Ovary (tissue), 7 donors: ENCODE measurements at regions not wholly inside any gene's neighbourhood (a gene's known extent, or its start where the extent isn't known, plus 50 kb on each side); places are given as distances from the start of the nearest gene placed in this dataset.

Source experiments
- DNase-seq, 5 donors: peaks; one replicate each; pipeline ENCODE4 v3.0.0-alpha.2; 2019 to 2020
- H3K27ac ChIP-seq, 2 donors: fragments of 200-600 bp; one replicate each; pipeline versions ENCODE4 v1.5.1 to v1.8.0; 2019 to 2022
- H3K27me3 ChIP-seq: fragments of 200-600 bp; one replicate; pipeline ENCODE4 v1.8.0; 2022
- H3K36me3 ChIP-seq: fragments of 200-600 bp; sonication (generic); one replicate; pipeline ENCODE4 v1.5.1; 2019
- H3K4me1 ChIP-seq: one replicate; pipeline ENCODE4 v1.8.1; 2013; ENCODE audit warnings: mild to moderate bottlenecking, moderate library complexity; ENCODE audit not compliant: insufficient read depth
- H3K4me3 ChIP-seq: fragments of 200-600 bp; sonication (generic); one replicate; pipeline ENCODE4 v1.5.1; 2017
- H3K9me3 ChIP-seq, 2 donors: fragments of 200-600 bp in 1 of 2; sonication (generic) in 1 of 2; one replicate each; pipeline versions ENCODE4 v1.5.1 to v1.8.1; 2013 to 2019; ENCODE audit warnings: mild to moderate bottlenecking in 1 of 2, moderate library complexity in 1 of 2
- CTCF ChIP-seq, 3 donors: fragments of 450-650 bp in 2 of 3; fragments of 200-600 bp in 1 of 3; IDR thresholded peaks; one replicate each; pipeline versions ENCODE4 v1.5.1 to v1.8.0; 2016 to 2022; ENCODE audit warnings: antibody characterized with exemption in 3 of 3, mild to moderate bottlenecking in 1 of 3
- EP300 ChIP-seq: sonication (generic); formaldehyde crosslinking; IDR thresholded peaks from one replicate; pipeline ENCODE4 v1.6.1; 2017; ENCODE audit warnings: antibody characterized with exemption
- POLR2A ChIP-seq: fragments of 450-650 bp; IDR thresholded peaks from one replicate; pipeline ENCODE4 v1.6.1; 2017; ENCODE audit warnings: antibody characterized with exemption, mild to moderate bottlenecking, moderate library complexity
- WGBS, 3 donors: extraction: QIAGEN DNeasy Blood & Tissue Kit in 1 of 3; methylation state at CpG; one replicate each; pipeline versions ENCODE4 v1.1.5 to v1.1.7; 2013 to 2017; 5-methylcytosine and 5-hydroxymethylcytosine counted together
- intact Hi-C, 4 donors: fragments of 100-400 bp; cut with DNase I; formaldehyde crosslinking; loops; one replicate each; pipeline versions ENCODE4 v1.11.0 to v1.15.1; 2022 to 2023
- donor health status: DM: no; HTN: no; CAD: no; lungs with moderate emphysema.
- donor health status: DM: no; HTN: no; CAD: no.
- donor health status: Bipolar disorder and iron deficiency.
- donor health status: DM: no; HTN: no; CAD: no.
- donor health status: DM: yes; HTN: yes; CAD: no.

- intact Hi-C loops = no loop called here
- 44 to 46% (median 45%) methylated on average over 4 of the region's 4 CpGs for WGBS, 3 donors
- TF ChIP-seq POLR2A = no peak
Measured at GRCh38 chr4:161133586-161134276, 1030.1 kb downstream of the FSTL5 start.

GRCh38 chr4:161132715-161133425 is 1030.9 kb downstream of the FSTL5 start:
- WGBS, 3 donors = 86 to 92% (median 87%) methylated on average over 4 of the region's 4 CpGs
- no peak for DNase-seq
- Histone ChIP-seq H3K9me3 (peaks cover 0 to 3% of the 10 kb centered on the region in 2 donors), H3K36me3 (no peaks in the 10 kb centered on the region), H3K4me3 (no peak overlapping the region), H3K4me1 (no peaks in the 10 kb centered on the region), H3K27me3 (no peaks in the 10 kb centered on the region), H3K27ac (no peak overlapping the region)
- no peak for TF ChIP-seq EP300
- no peak for TF ChIP-seq POLR2A
- no peak for TF ChIP-seq CTCF (IDR thresholded peaks at IDR 0.05)
- intact Hi-C loops = no loop called here

More at GRCh38 chr4:161133586-161134276, 1030.1 kb downstream of the FSTL5 start:
- Histone ChIP-seq H3K36me3 (no peaks in the 10 kb centered on the region), H3K9me3 (peaks cover 0 to 3% of the 10 kb centered on the region in 2 donors), H3K27me3 (no peaks in the 10 kb centered on the region), H3K27ac (no peak overlapping the region), H3K4me3 (no peak overlapping the region), H3K4me1 (no peaks in the 10 kb centered on the region)
- DNase-seq = no peak

GRCh38 chr4:161121451-161121850 is 1042.3 kb downstream of the FSTL5 start:
- Histone ChIP-seq H3K27ac (no peak overlapping the region), H3K9me3 (no peaks in the 10 kb centered on the region), H3K36me3 (no peaks in the 10 kb centered on the region), H3K27me3 (no peaks in the 10 kb centered on the region), H3K4me3 (no peak overlapping the region), H3K4me1 (no peaks in the 10 kb centered on the region)
- 25 to 54% (median 34%) methylated on average over 2 of the region's 2 CpGs for WGBS, 3 donors
- intact Hi-C loops = no loop called here
- no peak for TF ChIP-seq CTCF (IDR thresholded peaks at IDR 0.05)
- no peak for TF ChIP-seq EP300
- no peak for TF ChIP-seq POLR2A
- DNase-seq = no peak

- TF ChIP-seq EP300 (no peak), POLR2A (no peak), CTCF (IDR thresholded peaks at IDR 0.05) (no peak)
Measured at GRCh38 chr4:161101881-161102280, 1061.9 kb downstream of the FSTL5 start.

GRCh38 chr4:161097821-161098220 is 1066.0 kb downstream of the FSTL5 start:
- H3K27me3 ChIP-seq = no peaks in the 10 kb centered on the region
- TF ChIP-seq EP300 (no peak), CTCF (IDR thresholded peaks at IDR 0.05) (no peak), POLR2A (no peak)
- H3K36me3 ChIP-seq = no peaks in the 10 kb centered on the region
- H3K27ac ChIP-seq = no peak overlapping the region
- DNase-seq = no peak
- no peaks in the 10 kb centered on the region for H3K4me1 ChIP-seq
- intact Hi-C loops = loop anchor here in 1 of 4 donors (5.0 kb wide), 1 partner anchor 1494 kb away; no protein-coding TSS in a partner anchor
- H3K9me3 ChIP-seq = no peaks in the 10 kb centered on the region
- no peak overlapping the region for H3K4me3 ChIP-seq

More at GRCh38 chr4:161101881-161102280, 1061.9 kb downstream of the FSTL5 start:
- no peaks in the 10 kb centered on the region for H3K36me3 ChIP-seq
- no peaks in the 10 kb centered on the region for H3K27me3 ChIP-seq
- no peaks in the 10 kb centered on the region for H3K9me3 ChIP-seq
- WGBS, 3 donors = 44 to 63% (median 55%) methylated on average over 1 of the region's 1 CpG
- H3K27ac ChIP-seq = no peak overlapping the region
- H3K4me1 ChIP-seq = no peaks in the 10 kb centered on the region
- DNase-seq = no peak
- intact Hi-C loops = no loop called here
- H3K4me3 ChIP-seq = no peak overlapping the region
